Endodermal cell (in vitro differentiated cells): ENCODE measurements at regions not wholly inside any gene's neighbourhood (a gene's known extent, or its start where the extent isn't known, plus 50 kb on each side); places are given as distances from the start of the nearest gene placed in this dataset.
A peak's percentile ranks its signal among the peaks of the same experiment; 100 is the strongest.
"Not testable (repeated sequence)": the region's sequence is repeated elsewhere in the genome, so short reads cannot be mapped to it uniquely, and the experiment has no call there.

Experiments
- DNase-seq: peaks from one replicate; pipeline ENCODE4 v3.0.0-alpha.2; 2017
- H3K27ac ChIP-seq: 2 replicates; pipeline ENCODE4 v1.5.1; 2013; ENCODE audit warnings: mild to moderate bottlenecking, low read depth, low read length, moderate library complexity
- H3K27me3 ChIP-seq: 2 replicates; pipeline ENCODE4 v1.6.1; 2013; ENCODE audit warnings: mild to moderate bottlenecking, low read length, moderate library complexity; ENCODE audit not compliant: insufficient read depth, control insufficient read depth, poor library complexity, severe bottlenecking
- H3K36me3 ChIP-seq: 2 replicates; pipeline ENCODE4 v1.7.0; 2013; ENCODE audit warnings: mild to moderate bottlenecking, low read length, moderate library complexity; ENCODE audit not compliant: control insufficient read depth, insufficient read depth
- H3K4me1 ChIP-seq: one replicate; pipeline ENCODE4 v1.7.0; 2013; ENCODE audit warnings: low read length; ENCODE audit not compliant: control insufficient read depth, insufficient read depth
- H3K4me3 ChIP-seq: 2 replicates; pipeline ENCODE4 v1.5.1; 2013; ENCODE audit warnings: mild to moderate bottlenecking, low read length, moderate library complexity
- H3K9ac ChIP-seq: 2 replicates; pipeline ENCODE4 v1.6.1; 2013; ENCODE audit warnings: mild to moderate bottlenecking, low read length, moderate library complexity; ENCODE audit not compliant: poor library complexity, severe bottlenecking; ENCODE audit errors: extremely low read depth
- H3K9me3 ChIP-seq: 2 replicates; pipeline ENCODE4 v1.6.1; 2013; ENCODE audit warnings: mild to moderate bottlenecking, low read length, moderate library complexity; ENCODE audit not compliant: control insufficient read depth
- H3K27ac Mint-ChIP-seq: 2 replicates; pipeline ENCODE4 v1.8.0; 2020; ENCODE audit warnings: mixed read lengths
- H3K27me3 Mint-ChIP-seq: 2 replicates; pipeline ENCODE4 v1.8.0; 2021; ENCODE audit warnings: mild to moderate bottlenecking, mixed read lengths; ENCODE audit not compliant: insufficient read depth
- H3K36me3 Mint-ChIP-seq: 2 replicates; pipeline ENCODE4 v1.8.0; 2020; ENCODE audit warnings: low read depth, mixed read lengths
- H3K4me1 Mint-ChIP-seq: 2 replicates; pipeline ENCODE4 v1.8.0; 2020; ENCODE audit warnings: mixed read lengths
- H3K4me3 Mint-ChIP-seq: 2 replicates; pipeline ENCODE4 v1.8.0; 2020; ENCODE audit warnings: mild to moderate bottlenecking, moderate library complexity, mixed read lengths
- H3K9me3 Mint-ChIP-seq: 2 replicates; pipeline ENCODE4 v1.8.0; 2020; ENCODE audit warnings: mild to moderate bottlenecking, mixed read lengths
- WGBS, 2 experiments: methylation state at CpG; one replicate each; pipeline versions ENCODE4 v1.1.5 to v1.1.7; 2013; ENCODE audit warnings: missing lambda C conversion rate in 2 of 2, mixed read lengths in 1 of 2; ENCODE audit not compliant: insufficient coverage in 1 of 2, insufficient read length in 1 of 2; 5-methylcytosine and 5-hydroxymethylcytosine counted together
- TF ChIP-seq, protein P1 (sequence below): fragments of 200-600 bp; sonication (generic); conservative IDR thresholded peaks from 2 replicates; pipeline ENCODE4 v1.5.0; 2021; ENCODE audit warnings: antibody characterized with exemption, mild to moderate bottlenecking

DNA sequence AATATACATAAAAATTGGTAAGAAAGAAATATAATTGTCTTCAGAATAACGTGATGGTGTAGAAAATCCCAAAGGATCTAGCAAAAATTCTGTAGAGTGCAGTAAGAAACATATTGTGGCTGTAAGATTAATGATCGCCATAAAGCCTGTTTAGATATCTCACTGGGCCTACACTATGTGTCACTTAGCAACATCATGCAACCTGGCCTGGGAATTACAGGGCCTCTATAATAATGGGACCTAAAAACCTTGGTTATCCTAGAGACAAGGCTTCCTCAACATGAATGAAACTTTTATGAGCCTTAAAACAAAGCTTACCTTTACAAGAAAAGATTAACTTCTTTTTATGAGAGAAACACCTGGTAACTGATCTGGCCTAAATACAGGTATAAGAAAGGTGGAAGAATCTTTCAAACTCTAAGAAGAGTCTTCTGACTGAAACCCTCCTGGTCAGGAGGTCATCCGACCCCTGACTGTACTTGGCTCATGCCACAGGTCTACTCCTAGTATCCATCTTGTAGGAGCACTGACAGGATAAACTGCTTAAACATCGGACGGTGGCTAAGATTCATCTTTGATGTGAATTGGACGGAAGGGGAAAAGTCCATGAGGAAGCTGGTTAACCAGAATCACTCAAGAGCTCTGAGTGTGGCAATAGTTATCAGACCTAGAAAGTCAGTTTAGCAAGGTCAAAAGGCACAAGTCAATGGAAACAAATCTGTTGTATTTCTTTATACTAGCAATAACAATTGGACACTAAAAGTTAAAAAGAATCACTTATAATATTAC is 1155.1 kb upstream of the SORCS1 start:
- TF ChIP-seq, protein P1, sequence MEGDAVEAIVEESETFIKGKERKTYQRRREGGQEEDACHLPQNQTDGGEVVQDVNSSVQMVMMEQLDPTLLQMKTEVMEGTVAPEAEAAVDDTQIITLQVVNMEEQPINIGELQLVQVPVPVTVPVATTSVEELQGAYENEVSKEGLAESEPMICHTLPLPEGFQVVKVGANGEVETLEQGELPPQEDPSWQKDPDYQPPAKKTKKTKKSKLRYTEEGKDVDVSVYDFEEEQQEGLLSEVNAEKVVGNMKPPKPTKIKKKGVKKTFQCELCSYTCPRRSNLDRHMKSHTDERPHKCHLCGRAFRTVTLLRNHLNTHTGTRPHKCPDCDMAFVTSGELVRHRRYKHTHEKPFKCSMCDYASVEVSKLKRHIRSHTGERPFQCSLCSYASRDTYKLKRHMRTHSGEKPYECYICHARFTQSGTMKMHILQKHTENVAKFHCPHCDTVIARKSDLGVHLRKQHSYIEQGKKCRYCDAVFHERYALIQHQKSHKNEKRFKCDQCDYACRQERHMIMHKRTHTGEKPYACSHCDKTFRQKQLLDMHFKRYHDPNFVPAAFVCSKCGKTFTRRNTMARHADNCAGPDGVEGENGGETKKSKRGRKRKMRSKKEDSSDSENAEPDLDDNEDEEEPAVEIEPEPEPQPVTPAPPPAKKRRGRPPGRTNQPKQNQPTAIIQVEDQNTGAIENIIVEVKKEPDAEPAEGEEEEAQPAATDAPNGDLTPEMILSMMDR, result no peak
- Mint-ChIP-seq H3K4me3 (no peak overlapping the region), H3K4me1 (peaks cover 14% of the 10 kb centered on the region), H3K9me3 (no peaks in the 10 kb centered on the region), H3K27me3 (peaks cover 41% of the 10 kb centered on the region), H3K27ac (no peak overlapping the region), H3K36me3 (no peaks in the 10 kb centered on the region)
- no peak overlapping the region for H3K4me3 ChIP-seq
- H3K9me3 ChIP-seq, result no peaks in the 10 kb centered on the region
- DNase-seq, result no peak
- no peaks in the 10 kb centered on the region for H3K36me3 ChIP-seq
- H3K9ac ChIP-seq, result no peak overlapping the region
- H3K4me1 ChIP-seq, result no peaks in the 10 kb centered on the region
- 91 to 98% methylated on average over 5 to 6 of the region's 6 CpGs for WGBS, 2 experiments
- peaks cover 27% of the 10 kb centered on the region for H3K27me3 ChIP-seq
- H3K27ac ChIP-seq, result no peak overlapping the region

DNA sequence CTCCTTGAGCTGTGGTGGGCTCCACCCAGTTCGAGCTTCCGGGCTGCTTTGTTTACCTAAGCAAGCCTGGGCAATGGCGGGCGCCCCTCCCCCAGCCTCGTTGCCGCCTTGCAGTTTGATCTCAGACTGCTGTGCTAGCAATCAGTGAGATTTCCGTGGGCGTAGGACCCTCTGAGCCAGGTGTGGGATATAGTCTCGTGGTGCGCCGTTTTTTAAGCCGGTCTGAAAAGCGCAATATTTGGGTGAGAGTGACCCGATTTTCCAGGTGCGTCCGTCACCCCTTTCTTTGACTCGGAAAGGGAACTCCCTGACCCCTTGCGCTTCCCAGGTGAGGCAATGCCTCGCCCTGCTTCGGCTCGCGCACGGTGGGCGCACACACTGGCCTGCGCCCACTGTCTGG is 1151.1 kb upstream of the SORCS1 start:
- not testable (repeated sequence) for H3K4me1 Mint-ChIP-seq, H3K9me3 Mint-ChIP-seq, H3K9ac ChIP-seq, H3K9me3 ChIP-seq, H3K27ac ChIP-seq, H3K27me3 ChIP-seq, H3K4me1 ChIP-seq, H3K36me3 ChIP-seq, H3K36me3 Mint-ChIP-seq
- 42% methylated on average over 16 of the region's 25 CpGs; no CpG with 5 or more reads in 1 of the 2 experiments for WGBS, 2 experiments
- peak overlapping the region; percentile 62 for H3K4me3 ChIP-seq
- H3K4me3 Mint-ChIP-seq, result peak overlapping the region; percentile 74
- peaks cover 11% of the 10 kb centered on the region for H3K27me3 Mint-ChIP-seq
- peak; percentile 51 for DNase-seq
- peak overlapping the region; percentile 97 for H3K27ac Mint-ChIP-seq

DNA sequence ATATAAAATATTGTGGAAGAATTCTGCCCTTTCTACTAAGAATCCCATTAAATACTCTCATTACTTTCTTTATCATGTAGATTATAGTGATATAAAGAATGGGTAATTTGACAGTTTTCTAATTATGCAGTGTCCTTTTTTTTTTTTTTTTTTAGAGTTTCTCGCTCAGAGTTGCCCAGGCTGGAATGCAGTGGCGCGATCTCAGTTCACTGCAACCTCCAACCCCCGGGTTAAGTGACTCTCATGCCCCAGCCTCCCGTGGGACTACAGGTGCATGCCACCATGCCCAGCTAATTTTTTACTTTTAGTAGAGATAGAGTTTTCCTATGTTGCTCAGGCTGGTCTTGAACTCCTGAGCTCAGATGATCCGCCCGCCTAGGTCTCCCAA is 1143.4 kb upstream of the SORCS1 start:
- TF ChIP-seq, protein P1, result no peak
- 83 to 89% methylated on average over 4 to 7 of the region's 7 CpGs for WGBS, 2 experiments
- H3K27me3 Mint-ChIP-seq, result peaks cover 2% of the 10 kb centered on the region

More for the DNA sequence above, 1143.4 kb upstream of the SORCS1 start:
- no peaks in the 10 kb centered on the region for H3K9me3 ChIP-seq
- H3K27ac ChIP-seq, result no peak overlapping the region
- no peak overlapping the region for H3K9ac ChIP-seq
- no peaks in the 10 kb centered on the region for H3K4me1 Mint-ChIP-seq
- H3K4me1 ChIP-seq, result no peaks in the 10 kb centered on the region
- H3K4me3 ChIP-seq, result no peak overlapping the region
- no peaks in the 10 kb centered on the region for H3K36me3 ChIP-seq
- no peaks in the 10 kb centered on the region for H3K27me3 ChIP-seq
- no peak overlapping the region for H3K27ac Mint-ChIP-seq
- no peaks in the 10 kb centered on the region for H3K9me3 Mint-ChIP-seq
- no peak overlapping the region for H3K4me3 Mint-ChIP-seq
- no peaks in the 10 kb centered on the region for H3K36me3 Mint-ChIP-seq
- DNase-seq, result no peak
